HEK293 (cell line): ENCODE measurements at regions not wholly inside any gene's neighbourhood (a gene's known extent, or its start where the extent isn't known, plus 50 kb on each side); places are given as distances from the start of the nearest gene placed in this dataset.

ENCODE experiments used
- PRDM1 ChIP-seq: fragments of 450-650 bp; formaldehyde crosslinking; IDR thresholded peaks from 2 replicates; pipeline ENCODE4; 2016; ENCODE audit warnings: missing biosample characterization, missing genetic modification characterization
- ZBTB7A ChIP-seq: fragments of 450-650 bp; formaldehyde crosslinking; IDR thresholded peaks from 2 replicates; pipeline ENCODE4 v1.5.1; 2016; ENCODE audit warnings: low read depth, missing biosample characterization, missing genetic modification characterization
- ZNF274 ChIP-seq, 2 experiments: fragments of 200-500 bp in 1 of 2; fragments of 450-650 bp in 1 of 2; sonication (Bioruptor generic) in 1 of 2; formaldehyde crosslinking in 1 of 2; IDR thresholded peaks; 2 replicates each; pipeline versions ENCODE4 v1.5.1 to v1.6.1; 2014 to 2016; ENCODE audit warnings: borderline replicate concordance in 1 of 2, inconsistent platforms in 1 of 2, low read length in 1 of 2, missing biosample characterization in 1 of 2, missing genetic modification characterization in 1 of 2
- ZNF449 ChIP-seq: fragments of 450-650 bp; formaldehyde crosslinking; IDR thresholded peaks from 2 replicates; pipeline ENCODE4 v1.5.1; 2017; ENCODE audit warnings: missing biosample characterization, mild to moderate bottlenecking, missing genetic modification characterization, moderate library complexity
- TF ChIP-seq, protein P1 (sequence below): fragments of 450-650 bp; formaldehyde crosslinking; IDR thresholded peaks from 2 replicates; pipeline ENCODE4 v1.5.1; 2016; ENCODE audit warnings: missing biosample characterization, missing genetic modification characterization
- TF ChIP-seq, protein P2 (sequence below): fragments of 450-650 bp; formaldehyde crosslinking; IDR thresholded peaks from 2 replicates; pipeline ENCODE4 v1.5.1; 2016; ENCODE audit warnings: missing biosample characterization, missing genetic modification characterization

- TF ChIP-seq, protein P1, sequence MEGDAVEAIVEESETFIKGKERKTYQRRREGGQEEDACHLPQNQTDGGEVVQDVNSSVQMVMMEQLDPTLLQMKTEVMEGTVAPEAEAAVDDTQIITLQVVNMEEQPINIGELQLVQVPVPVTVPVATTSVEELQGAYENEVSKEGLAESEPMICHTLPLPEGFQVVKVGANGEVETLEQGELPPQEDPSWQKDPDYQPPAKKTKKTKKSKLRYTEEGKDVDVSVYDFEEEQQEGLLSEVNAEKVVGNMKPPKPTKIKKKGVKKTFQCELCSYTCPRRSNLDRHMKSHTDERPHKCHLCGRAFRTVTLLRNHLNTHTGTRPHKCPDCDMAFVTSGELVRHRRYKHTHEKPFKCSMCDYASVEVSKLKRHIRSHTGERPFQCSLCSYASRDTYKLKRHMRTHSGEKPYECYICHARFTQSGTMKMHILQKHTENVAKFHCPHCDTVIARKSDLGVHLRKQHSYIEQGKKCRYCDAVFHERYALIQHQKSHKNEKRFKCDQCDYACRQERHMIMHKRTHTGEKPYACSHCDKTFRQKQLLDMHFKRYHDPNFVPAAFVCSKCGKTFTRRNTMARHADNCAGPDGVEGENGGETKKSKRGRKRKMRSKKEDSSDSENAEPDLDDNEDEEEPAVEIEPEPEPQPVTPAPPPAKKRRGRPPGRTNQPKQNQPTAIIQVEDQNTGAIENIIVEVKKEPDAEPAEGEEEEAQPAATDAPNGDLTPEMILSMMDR (tag by site-specific recombination) = no peak
- TF ChIP-seq ZBTB7A (tag by site-specific recombination) (no peak), ZNF274 (IDR thresholded peaks at IDR 0.05; ENCODE audit: low read length) (no peak), ZNF274 (tag by site-specific recombination; IDR thresholded peaks at IDR 0.05; ENCODE audit: borderline replicate concordance) (no peak), PRDM1 (no peak), ZNF449 (tag by site-specific recombination) (no peak)
- TF ChIP-seq, protein P2, sequence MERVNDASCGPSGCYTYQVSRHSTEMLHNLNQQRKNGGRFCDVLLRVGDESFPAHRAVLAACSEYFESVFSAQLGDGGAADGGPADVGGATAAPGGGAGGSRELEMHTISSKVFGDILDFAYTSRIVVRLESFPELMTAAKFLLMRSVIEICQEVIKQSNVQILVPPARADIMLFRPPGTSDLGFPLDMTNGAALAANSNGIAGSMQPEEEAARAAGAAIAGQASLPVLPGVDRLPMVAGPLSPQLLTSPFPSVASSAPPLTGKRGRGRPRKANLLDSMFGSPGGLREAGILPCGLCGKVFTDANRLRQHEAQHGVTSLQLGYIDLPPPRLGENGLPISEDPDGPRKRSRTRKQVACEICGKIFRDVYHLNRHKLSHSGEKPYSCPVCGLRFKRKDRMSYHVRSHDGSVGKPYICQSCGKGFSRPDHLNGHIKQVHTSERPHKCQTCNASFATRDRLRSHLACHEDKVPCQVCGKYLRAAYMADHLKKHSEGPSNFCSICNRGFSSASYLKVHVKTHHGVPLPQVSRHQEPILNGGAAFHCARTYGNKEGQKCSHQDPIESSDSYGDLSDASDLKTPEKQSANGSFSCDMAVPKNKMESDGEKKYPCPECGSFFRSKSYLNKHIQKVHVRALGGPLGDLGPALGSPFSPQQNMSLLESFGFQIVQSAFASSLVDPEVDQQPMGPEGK (tag by site-specific recombination) = no peak
These were observed 136.9 kb downstream of the SATB1 start for GRCh38 chr3:18288243-18288642.
